HG02623 (cell line): ENCODE measurements at regions not wholly inside any gene's neighbourhood (a gene's known extent, or its start where the extent isn't known, plus 50 kb on each side); places are given as distances from the start of the nearest gene placed in this dataset.

Experiments used
- ATAC-seq: cut with Tn5 transposase; IDR thresholded peaks from one replicate; pipeline ENCODE4 v1.9.1; 2021; ENCODE audit warnings: moderate library complexity; ENCODE audit not compliant: unreplicated experiment

DNA sequence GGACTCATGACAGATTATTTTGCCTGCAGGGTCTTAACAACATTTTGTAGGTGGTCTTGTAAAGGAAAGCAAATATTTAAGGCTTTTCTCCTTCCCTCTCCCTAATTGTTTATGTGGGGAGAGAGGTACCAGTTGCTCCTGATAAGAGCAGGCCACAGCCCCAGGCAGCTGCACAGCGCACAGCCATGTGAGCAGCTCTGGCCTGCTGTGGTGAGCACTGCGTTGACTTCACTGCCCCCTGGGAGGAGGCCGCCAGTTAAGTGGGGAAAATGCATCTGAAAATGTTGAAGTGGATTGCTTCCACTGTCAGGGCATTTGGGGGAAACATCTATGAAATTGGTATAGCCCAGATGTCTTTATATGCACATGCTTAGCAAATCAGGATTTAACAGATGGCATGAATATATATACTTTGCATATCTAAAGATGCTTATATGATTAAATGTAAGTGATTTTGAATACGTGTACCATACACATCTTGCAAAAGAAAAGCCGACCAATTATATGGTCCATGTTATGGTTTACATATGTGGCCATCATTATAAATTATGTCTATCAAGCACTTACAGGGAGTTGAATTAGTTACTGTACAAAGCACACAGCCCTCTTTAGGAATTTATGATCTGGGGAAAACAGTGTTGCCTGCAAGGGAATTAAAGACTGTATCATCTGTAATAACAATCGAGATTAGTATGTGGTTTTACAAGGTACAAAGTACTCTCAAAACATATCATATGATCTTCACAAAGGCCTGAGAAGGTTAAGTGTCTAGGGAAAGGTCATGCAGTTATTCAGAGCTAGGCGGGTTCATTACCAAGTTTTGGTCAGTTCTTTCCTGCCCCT, 132.1 kb downstream of the RHOU start:
- no peak for ATAC-seq

DNA sequence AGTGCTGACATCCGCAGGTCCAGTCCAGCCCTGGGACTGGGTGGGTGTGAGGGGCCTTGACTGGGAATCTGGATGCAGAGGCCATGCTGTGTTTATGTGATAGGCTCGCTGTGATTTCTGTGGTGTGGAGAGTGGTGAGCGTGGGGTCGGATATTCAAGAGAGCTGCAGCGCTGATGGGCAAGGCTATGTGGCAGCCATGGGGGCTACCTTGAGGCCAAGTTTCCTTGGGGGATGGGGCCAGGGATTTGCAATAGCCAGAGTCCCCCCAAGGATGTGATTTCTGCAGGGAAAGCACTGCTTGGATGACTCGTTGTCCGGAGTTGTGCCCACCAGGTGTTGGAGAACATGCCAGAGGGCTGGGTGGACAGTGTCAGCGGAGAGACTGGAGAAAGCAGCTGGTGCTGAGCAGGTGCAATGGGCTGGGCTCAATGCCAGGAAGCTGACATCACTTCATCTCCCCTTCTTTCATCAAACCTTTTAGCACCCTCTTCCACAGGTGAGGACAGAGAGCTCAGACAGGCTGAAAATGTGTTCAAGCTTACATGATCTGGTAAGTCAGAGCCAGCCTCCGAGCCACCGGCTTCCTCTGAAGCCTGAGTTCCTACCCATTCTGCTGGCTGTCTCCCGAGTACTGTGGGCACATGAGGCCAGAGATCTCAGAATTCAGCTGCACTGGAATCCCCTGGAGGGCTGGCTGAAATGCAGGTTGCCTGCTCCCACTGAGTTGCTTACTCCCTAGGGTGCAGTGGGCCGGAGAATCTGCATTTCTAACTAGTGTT, 132.9 kb downstream of the RHOU start:
- ATAC-seq = no peak

DNA sequence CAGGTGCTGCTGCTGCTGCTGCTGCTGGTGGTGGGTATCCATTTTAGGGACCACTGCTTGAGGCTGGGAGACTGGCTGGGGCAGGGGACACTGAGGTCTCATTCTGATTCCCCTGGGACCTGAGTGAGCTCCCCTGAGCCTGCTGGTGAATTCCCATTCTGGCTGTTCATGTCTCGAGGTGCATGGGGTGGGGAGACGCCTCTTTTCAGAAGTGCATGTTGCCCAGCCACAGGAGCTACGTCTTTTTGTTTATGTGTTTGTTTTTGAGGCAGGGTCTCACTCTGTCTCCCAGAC, 133.4 kb downstream of the RHOU start:
- ATAC-seq = no peak

DNA sequence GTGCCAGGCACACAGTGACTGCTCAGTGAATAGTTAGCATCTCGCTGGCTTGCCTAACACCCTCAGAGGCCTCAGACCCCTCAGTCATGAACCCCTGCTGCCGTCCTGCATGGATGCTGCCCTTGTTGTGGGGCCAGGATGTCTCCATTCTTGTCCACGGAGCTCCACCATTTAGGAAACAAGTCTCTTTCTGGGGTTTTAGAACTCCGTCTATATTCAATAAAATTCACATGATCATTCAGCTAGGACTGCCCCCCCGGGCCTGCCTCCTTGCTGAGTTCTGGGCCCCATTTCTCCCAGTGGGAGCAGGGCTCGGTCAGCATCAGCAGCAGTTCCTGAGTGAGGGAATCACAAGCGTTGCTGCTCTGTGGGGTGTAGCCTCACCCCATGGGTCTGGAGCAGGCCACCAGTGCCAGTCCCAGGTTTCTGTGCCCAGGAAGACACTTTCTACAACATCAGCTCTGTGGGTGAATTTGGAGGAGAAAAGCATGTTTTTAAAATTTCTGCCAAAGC, 134.1 kb downstream of the RHOU start:
- no peak for ATAC-seq

DNA sequence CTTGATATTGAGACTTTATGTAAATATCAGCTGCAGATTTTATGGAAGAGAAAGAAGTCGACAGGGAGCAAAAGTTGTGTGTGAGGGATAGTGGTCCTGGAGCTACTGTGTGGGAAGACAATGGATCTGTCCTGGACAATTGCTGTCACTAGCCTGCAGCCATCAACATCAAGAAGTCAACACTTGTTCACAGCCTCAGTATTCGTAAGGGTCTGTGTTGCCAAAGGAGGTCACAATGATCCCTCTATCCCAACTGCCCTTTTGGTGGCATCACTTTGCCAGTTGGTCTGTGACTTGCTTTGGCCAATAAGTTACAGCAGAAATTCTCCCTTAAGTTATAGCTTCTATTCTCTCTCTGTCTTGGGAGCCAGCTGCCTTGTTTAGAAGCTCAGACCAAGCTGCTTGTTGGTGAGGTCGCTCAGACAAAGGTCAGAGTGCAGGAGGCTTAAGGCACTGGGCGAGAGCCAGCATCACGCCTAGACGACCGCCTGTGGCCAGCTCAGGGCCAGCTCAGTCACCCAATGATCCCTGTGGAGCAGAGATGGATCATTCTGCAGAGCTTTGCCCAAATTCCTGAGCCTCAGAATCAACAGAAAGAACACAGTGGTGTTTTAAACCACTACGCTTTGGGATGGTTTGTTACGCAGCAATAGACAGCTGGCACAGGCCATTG, 134.9 kb downstream of the RHOU start:
- ATAC-seq = no peak

DNA sequence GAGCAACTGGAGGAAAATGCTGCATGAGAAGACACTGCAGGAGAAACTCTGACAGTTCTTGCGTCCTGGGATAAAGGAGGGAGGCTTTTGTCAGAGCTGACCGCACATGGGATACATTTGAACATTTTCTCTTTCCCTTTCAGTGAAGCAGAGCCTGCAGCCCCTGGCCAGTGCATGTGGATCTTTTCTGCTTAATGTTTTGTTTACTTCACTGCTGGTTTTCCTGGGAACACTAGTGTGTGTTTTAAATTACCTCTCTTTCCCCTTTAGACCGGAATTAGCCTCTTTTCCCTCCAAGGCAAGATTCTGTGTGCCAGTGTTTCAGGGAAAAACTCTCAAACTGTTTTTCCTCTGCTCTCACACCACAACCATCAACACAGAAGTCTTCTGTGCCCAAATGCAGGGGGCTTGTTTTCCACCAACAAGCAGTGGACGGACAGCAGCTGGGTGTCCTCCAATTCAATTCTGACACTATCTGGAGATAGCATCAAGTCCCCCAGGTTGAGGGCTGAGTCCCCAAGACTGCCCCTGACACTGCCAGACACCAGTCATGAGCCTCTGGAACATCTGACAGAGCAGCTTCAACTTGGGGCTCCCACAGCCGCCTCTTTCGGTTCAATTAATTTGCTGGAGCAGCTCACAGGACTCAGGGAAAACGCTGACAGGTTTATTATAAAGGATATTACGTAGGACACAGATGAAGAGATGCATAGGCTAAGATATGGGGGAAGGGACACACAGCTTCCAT, 136.2 kb downstream of the RHOU start:
- ATAC-seq = no peak

DNA sequence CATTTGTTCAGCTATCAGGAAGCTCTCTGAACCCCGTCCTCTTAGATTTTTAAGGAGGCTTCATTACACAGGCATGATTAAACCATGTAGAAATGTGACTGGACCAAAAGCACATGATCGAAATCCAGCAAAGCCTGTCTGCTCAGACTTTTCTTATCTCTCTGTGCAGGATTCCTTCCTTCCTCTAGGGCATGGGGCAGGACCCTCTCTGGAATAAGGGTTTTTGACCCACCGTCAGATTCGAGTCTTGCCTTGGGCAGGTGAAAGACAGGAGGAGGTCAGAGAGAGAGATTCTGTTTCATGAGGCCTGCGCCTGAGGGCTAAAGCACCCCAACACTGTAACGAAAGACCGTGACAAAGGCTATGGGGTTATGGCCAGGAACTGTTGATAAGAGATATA, 136.8 kb downstream of the RHOU start:
- no peak for ATAC-seq

DNA sequence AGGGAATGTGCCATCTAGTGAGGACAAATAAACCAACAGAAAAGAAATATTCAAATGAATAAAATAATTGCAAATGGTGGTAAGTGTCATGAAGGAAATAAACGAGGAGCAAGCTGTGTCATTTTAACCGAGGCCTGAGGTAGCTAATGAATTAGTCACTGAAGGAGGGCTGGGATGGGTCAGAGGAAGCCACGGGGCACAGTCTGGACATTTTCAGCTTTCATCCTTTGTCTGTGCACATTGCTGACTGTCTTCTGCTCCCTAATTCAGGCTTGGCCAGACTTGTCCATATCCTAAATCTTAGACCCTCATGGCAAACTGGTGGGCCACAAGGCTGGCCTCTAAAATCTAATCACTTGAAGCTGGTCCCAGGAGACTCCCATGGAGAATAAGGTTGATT, 138.4 kb downstream of the RHOU start:
- ATAC-seq = no peak

DNA sequence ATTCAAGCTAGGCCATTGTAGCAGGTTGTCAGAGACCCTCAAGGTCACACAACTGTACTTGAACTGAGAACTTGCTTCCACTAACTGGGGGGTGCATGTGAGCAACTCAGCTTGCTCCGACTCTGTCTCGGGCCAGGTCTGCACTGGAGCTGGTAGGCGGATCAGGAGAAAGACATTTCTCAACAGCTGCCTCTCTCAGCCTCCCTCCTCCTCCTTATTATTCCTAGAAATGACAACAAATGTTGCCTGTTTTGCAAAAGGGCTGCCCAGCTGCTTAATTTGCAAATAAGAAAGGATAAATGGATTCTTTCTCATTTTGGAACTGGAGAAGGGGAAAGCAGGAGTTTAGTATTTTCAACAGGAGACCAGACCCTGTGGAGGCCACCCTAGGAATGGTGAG, 140.5 kb downstream of the RHOU start:
- ATAC-seq = no peak

DNA sequence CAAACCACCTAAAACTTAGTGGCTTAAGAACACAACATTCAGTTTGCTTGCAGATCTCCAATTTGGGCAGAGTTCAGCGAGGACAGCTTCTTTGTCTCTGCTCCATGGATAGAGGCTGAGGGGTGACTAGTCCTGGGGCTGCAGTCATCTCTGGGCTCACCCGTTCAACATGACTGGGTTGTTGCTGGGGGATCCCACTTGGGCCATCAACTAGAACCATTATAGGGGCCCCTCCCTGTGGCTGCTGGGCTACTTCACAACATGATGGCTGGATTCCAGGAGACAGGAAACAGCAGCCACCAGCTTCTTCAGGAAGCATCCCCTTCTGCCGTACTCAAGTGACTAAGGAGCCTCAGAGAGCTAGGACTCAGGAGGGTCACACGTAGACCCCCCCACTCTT, 140.9 kb downstream of the RHOU start:
- no peak for ATAC-seq

DNA sequence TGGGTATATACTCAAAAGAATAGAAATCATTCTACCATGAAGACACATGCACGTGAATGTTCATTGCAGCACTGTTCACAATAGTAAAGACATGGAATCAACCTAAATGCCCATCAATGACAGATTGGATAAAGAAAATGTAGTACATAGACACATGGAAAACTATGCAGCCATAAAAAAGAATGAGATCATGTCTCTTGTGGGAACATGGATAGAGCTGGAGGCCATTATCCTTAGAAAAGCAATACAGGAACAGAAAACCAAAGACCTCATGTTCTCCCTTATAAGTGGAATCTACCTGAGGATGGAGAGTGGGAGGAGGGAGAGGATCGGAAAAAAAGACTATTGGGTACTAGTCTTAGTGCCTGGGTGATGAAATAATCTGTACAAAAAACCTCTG, 143.9 kb downstream of the RHOU start:
- no peak for ATAC-seq

DNA sequence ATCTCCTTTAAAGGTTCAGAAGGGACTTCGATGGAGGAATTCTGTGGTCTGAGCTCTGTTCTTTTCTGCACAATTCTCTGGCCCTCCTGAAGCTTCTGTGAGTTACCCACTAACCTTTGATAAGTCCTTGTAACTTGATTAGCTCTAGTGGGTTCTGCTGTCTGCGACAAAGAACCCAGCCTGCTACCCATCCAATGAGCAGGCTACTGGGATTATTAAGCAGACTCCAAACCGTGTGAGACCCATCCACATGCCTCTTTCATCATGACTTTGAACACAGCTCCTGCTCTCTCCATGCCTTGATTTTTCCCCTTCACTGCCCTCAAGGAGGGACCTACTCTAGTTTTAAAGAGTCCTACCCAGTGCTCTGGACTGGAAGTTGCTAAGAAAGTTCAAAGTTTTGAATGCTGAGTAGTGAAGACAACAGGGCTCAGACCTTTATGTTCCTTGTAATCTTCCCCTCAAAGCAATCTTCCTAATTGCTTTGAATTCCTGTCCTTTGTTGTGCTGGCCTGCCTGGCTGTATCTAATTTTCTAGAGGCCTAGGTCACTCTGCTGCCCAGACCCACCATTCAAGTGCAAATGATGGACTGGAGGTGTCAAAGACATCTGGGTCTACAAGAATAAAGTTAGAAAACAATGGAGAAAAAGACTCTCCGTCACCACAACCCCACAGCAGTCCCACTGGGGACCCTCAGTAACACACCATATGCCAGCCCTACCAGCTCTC, 146.9 kb downstream of the RHOU start:
- ATAC-seq = no peak

DNA sequence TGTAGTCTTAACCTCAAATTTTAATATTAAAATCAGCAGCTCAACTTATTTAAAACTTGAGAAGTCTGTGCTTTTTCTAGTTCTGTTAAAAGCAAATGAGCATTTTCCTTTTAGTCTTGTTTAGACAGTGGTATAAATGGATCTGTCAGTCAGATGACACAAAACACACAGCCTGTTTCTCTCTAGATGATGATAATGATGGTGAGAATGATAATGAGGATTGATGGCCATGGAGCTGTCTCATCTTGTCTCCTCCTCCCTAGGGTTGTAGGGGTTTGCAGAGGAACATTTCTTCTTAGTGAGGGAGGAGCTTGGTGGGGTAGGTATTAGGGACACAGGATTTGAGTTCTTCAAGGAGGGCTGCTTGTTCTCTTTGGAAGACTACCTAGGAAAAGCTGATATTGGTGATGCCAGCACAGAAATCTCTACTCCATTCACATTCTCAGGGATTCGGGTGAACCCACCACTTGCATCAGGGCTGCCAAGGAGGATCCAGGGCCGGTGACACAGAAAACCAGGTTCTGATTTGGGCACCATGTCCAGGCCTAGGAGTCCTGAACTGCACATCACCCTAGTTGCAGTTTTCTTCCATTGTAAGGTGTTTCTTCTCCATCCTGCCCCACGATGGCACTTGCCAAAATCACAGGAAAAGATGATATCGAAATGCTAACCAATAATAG, 147.6 kb downstream of the RHOU start:
- no peak for ATAC-seq

DNA sequence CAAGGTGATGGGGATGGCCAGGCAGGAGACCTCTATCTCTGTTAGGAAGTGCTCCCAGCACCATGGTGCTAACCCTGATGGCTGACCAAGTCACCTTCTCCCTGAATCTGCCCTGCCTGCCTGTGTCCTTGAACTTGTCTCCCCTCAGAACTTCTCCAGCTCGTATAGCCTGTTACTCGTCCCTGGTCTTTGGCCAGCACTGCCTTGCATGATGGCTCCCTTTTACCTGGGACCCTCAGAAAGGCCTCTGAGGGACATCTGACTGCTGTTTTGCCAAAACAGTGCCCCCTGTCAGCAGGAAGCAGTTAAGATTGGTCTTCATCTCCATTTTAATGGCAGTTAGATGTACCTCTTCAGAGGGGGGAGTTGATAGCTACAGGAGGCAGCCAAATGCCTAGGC, 148.3 kb downstream of the RHOU start:
- ATAC-seq = no peak

DNA sequence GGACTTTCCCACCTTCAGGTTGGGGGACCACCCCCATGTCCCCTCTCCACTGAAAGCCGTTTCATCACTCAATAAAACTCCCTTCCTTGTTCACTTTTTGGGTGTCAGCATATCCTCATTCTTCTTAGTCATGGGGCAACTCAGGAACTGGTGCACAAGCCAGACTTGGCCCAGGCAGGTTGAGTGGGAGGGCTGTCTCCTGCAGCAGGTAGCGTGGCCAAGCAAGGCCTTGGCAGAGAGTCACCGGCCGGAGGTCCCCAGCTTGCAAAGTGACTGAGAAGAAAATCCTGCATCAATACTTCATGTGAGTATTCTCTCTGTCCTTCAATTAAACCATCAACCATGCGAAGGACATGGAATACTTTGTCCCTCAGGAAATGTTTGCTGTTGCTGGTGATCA, 148.9 kb downstream of the RHOU start:
- no peak for ATAC-seq

DNA sequence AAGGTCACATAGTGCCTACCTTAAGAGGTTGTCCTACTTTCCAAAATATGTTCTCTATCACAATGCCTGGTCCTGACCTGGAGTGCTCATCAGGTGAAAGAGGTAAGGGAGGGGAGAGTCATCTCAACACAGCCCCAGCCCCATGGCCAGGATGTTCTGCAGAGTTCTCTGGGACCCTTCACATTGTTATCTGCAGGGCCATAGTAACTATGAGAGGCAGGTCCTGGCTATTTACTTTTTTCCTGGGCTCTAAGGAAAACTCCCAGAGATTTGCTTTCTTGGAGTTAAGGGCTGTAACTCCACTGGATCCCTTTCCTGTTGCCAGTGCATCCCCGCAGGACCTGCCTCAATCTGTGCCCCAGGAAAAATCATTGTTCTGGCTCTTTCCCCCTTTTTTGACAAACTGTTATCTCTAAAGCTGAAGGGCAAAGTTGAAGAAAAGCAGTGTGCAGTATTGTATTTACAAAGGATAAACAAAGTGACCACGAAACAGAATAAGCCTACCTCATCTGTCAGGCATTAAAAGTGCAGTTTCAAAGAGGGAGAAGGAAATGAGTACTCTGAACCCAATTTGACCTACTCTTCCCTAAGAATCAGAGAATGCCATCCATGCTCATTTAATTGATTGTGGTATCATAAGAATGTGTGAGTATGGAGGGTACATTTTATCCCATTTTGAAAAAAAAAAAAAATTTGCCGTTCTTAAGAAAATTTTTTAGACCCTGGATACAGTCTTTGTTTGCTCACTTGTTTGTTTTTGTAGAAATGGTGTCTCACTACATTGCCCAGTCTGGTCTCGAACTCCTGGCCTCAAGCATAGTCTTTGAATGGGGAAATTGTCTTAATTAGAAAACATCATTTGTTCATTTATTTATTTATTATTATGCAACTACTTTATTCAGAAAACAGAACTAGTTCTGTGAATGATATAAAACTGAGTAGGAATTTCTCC, 149.6 kb downstream of the RHOU start:
- no peak for ATAC-seq

DNA sequence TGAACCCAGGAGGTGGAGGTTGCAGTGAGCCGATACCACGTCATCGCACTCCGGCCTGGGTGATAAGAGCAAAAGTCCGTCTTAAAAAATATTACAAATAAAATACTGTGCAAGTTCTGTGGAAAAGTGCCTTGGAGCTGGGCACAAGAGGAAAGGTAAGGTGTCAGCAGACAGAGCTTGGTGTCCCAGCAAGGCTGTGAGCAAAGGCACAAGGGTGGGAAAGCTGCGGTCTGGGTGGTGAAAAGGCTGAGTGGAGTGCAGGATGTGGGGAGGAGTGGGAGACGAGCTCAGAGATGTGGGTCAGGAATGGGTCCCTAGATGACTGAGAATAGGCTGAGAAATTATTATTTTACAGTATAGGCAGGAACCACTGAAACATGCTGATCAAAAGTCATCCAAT, 150.6 kb downstream of the RHOU start:
- ATAC-seq = no peak

DNA sequence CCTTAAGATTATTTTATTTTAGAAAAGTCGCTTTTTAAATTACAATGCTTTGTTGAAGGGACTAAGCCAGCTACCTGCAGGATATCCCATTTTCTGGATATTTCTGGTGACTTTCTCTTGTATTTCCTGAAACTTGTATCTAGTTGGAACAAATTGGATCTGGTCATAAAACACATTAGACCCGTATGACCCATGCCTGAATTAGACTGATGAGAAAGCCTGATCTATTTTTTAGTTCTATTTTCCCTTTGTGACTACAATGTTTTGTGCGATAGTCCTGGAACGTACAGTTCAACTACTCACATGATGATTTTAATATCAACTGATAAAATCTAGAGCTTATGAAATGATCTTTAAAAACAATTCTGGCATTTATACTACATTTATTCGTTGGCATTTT, 151.8 kb downstream of the RHOU start:
- no peak for ATAC-seq

DNA sequence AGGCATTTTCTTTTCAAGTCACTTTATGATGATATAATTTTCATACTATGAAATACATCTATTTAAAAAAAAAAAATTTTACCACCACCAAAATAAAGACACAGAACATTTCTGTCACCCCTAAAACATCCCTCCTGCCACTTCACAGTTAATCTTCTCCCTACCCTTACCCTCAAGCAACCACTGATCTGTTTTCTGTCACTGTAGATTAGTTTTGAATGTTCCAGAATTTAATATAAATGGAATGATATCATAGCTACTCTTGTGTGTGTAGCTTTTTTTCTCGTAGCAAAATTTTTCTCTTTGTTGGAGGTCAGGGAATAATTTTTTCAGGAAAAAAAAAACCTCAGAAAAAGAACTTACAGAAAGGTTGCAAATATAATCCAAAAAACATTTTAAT, 152.7 kb downstream of the RHOU start:
- ATAC-seq = no peak
